Calu3 (cell line): ENCODE measurements at regions not wholly inside any gene's neighbourhood (a gene's known extent, or its start where the extent isn't known, plus 50 kb on each side); places are given as distances from the start of the nearest gene placed in this dataset.

Source experiments
- BruUV-seq: library from RNA; stranded (reverse); fragments of 400-500 nt; replicated peaks from 2 replicates; lab custom pipeline; 2021; lab: Mats Ljungman, UMichigan
- CTCF ChIA-PET: fragments of 300-600 bp; sonication (Branson Sonifier 250); formaldehyde crosslinking; loops from one replicate; lab custom pipeline; 2022; ENCODE audit warnings: antibody characterized with exemption; lab: Charles Lee
- DNase-seq: peaks from one replicate; pipeline ENCODE4 v3.0.0; 2022
- H3K27ac Mint-ChIP-seq: one replicate; pipeline ENCODE4 v1.8.0; 2022; ENCODE audit warnings: mixed read lengths; ENCODE audit not compliant: unreplicated experiment
- H3K27me3 Mint-ChIP-seq: one replicate; pipeline ENCODE4 v1.8.0; 2022; ENCODE audit warnings: mixed read lengths; ENCODE audit not compliant: unreplicated experiment
- H3K36me3 Mint-ChIP-seq: one replicate; pipeline ENCODE4 v1.8.0; 2022; ENCODE audit warnings: mild to moderate bottlenecking, moderate library complexity, mixed read lengths; ENCODE audit not compliant: insufficient read depth, unreplicated experiment
- H3K4me1 Mint-ChIP-seq: one replicate; pipeline ENCODE4 v1.8.0; 2022; ENCODE audit warnings: mild to moderate bottlenecking, low read depth, mixed read lengths; ENCODE audit not compliant: unreplicated experiment
- H3K4me3 Mint-ChIP-seq: one replicate; pipeline ENCODE4 v1.8.0; 2022; ENCODE audit warnings: mild to moderate bottlenecking, low read depth, moderate library complexity, mixed read lengths; ENCODE audit not compliant: unreplicated experiment
- H3K9me3 Mint-ChIP-seq: one replicate; pipeline ENCODE4 v1.8.0; 2022; ENCODE audit warnings: low read depth, mixed read lengths; ENCODE audit not compliant: unreplicated experiment
- CTCF ChIP-seq: fragments of 200-600 bp; IDR thresholded peaks from one replicate; pipeline ENCODE4 v1.8.0; 2022; ENCODE audit warnings: antibody characterized with exemption; ENCODE audit not compliant: unreplicated experiment
- intact Hi-C: fragments of 100-400 bp; cut with micrococcal nuclease; formaldehyde crosslinking; loops from one replicate; pipeline ENCODE4 v1.10.0; 2022; ENCODE audit not compliant: unreplicated experiment

GRCh38 chr4:24241511-24241910, 342.8 kb downstream of the DHX15 start:
- Mint-ChIP-seq H3K27ac (no peak overlapping the region), H3K9me3 (no peaks in the 10 kb centered on the region), H3K4me1 (no peaks in the 10 kb centered on the region), H3K36me3 (no peaks in the 10 kb centered on the region), H3K4me3 (no peak overlapping the region), H3K27me3 (peaks cover 27% of the 10 kb centered on the region)
- CTCF ChIA-PET, result no interaction called here
- no peak for DNase-seq
- no peak for TF ChIP-seq CTCF
- BruUV-seq, result no TSS peak
- intact Hi-C loops, result no loop called here

GRCh38 chr4:24240655-24241054, 343.7 kb downstream of the DHX15 start:
- no peak overlapping the region for H3K27ac Mint-ChIP-seq
- BruUV-seq, result no TSS peak
- no peak for TF ChIP-seq CTCF
- intact Hi-C loops, result no loop called here
- DNase-seq, result no peak
- CTCF ChIA-PET, result no interaction called here
- peaks cover 2% of the 10 kb centered on the region for H3K4me1 Mint-ChIP-seq
- peaks cover 27% of the 10 kb centered on the region for H3K27me3 Mint-ChIP-seq
- H3K9me3 Mint-ChIP-seq, result no peaks in the 10 kb centered on the region
- no peaks in the 10 kb centered on the region for H3K36me3 Mint-ChIP-seq
- no peak overlapping the region for H3K4me3 Mint-ChIP-seq

GRCh38 chr4:24237709-24238108, 346.6 kb downstream of the DHX15 start:
- intact Hi-C loops, result no loop called here
- no peak overlapping the region for H3K4me3 Mint-ChIP-seq
- no peak for DNase-seq
- H3K36me3 Mint-ChIP-seq, result no peaks in the 10 kb centered on the region
- H3K27ac Mint-ChIP-seq, result no peak overlapping the region
- no peaks in the 10 kb centered on the region for H3K9me3 Mint-ChIP-seq
- CTCF ChIA-PET, result no interaction called here
- H3K27me3 Mint-ChIP-seq, result peaks cover 20% of the 10 kb centered on the region
- no peak for TF ChIP-seq CTCF
- H3K4me1 Mint-ChIP-seq, result peaks cover 7% of the 10 kb centered on the region
- BruUV-seq, result no TSS peak

- H3K27ac Mint-ChIP-seq, result no peak overlapping the region
- DNase-seq, result no peak
- no peak overlapping the region for H3K4me3 Mint-ChIP-seq
- no peak for TF ChIP-seq CTCF
- H3K36me3 Mint-ChIP-seq, result no peaks in the 10 kb centered on the region
- CTCF ChIA-PET, result no interaction called here
- no TSS peak for BruUV-seq
- no peaks in the 10 kb centered on the region for H3K9me3 Mint-ChIP-seq
- H3K27me3 Mint-ChIP-seq, result peaks cover 8% of the 10 kb centered on the region
- H3K4me1 Mint-ChIP-seq, result peaks cover 7% of the 10 kb centered on the region
- intact Hi-C loops, result no loop called here
Measured at GRCh38 chr4:24236532-24236931, 346.7 kb upstream of the PPARGC1A start.
